ENCODE measurements at regions not wholly inside any gene's neighbourhood (a gene's known extent, or its start where the extent isn't known, plus 50 kb on each side); places are given as distances from the start of the nearest gene placed in this dataset.
"Not testable (repeated sequence)": the region's sequence is repeated elsewhere in the genome, so short reads cannot be mapped to it uniquely, and the experiment has no call there.

DNA sequence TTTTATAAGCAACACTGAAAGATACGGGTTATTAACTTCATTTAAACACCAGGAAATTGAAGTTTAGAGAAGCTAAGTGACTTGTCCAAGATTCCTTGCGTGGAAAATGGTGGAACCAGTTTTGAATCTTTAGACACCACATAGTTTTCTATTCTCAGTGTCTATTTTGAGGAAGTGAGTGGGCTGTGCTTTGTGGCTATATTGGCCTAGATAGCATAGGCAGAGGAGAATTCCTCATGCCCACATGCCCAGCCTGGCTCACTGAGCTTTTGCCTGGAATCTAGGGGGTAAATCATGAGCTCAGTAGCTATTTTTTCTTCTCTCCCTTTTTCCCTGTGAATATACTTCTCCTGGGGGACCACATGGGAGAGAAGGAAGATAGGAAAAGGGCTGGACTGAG lies 431.3 kb downstream of the HS3ST3B1 start:
- DNase-seq (ENCODE audit: low read depth), result no peak

DNA sequence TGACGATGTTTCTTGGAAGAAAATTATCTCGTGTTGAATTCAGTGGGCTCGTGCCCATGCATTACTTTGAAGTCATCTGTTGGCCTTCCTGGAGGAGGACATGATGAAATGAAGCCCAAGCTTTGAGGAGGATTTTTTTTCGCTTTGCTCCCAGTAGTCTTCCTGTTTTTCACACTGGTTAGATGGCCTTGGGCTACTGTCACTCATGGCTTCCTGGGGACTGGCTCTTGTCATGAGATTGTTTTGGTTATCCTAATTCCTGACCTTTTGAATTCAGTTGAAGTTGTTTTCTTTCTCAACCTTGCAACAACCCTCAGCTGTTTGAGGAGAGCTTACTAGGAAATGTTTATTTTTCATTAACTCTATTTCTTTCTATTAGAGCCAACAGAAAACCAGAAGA lies 430.7 kb downstream of the HS3ST3B1 start:
- no peak for DNase-seq (ENCODE audit: low read depth)

DNA sequence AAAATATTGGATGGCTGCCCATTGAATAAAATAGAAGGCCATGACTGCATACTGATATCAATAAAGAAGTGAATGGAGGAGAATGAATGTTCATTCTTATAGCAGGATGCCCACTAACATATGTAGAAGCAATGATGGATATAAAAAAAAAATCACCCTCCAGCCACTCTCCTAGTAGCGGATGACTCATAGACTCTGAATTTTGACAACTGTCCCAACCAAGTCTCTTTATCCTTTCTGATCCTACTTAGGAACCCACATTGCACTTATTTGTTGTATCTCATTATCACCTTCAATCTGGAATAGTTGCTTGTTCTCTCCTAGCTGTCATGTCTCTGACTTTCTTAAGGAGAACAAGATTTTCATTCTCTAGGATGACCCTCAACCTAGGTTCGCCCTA lies 429.9 kb downstream of the HS3ST3B1 start:
- no peak for DNase-seq (ENCODE audit: low read depth)

DNA sequence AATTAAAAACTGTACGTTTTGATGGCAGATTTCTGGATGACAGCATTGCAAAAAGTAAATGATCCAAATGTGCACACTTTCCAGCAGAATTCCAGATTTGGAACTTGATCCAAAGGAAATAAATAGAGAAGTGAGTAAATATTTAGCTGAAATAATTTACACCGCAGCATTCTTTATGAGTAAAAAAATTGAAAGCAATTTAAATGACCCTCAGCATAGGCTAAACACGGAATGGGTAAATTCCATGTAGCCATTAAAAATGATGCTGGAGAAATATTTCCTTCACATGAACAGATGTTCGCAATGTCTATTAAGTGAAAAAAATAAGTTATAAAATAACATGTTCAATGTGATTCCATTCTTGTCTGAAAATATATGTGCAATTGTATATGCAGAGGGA lies 424.8 kb downstream of the HS3ST3B1 start:
- no peak for DNase-seq (ENCODE audit: low read depth)

DNA sequence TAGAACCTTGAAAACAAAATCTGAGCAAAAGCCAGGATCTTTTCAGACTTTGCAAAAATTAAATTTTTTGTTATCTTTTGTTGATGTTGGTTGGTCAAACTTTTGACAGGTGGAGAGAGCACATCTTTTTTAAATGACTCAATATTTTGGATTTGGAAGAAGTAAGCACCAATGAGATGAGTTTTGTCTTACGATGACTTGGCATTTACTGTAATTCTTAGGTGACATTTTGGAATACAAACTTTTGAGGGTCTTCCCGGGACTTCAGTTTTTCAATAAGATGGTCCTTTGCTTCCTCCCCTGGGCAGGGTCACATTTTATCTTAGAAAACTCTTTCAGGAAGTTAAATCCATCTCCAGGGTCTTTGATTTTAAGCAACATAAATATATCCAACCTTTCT lies 423.9 kb downstream of the HS3ST3B1 start:
- DNase-seq (ENCODE audit: low read depth), result no peak

DNA sequence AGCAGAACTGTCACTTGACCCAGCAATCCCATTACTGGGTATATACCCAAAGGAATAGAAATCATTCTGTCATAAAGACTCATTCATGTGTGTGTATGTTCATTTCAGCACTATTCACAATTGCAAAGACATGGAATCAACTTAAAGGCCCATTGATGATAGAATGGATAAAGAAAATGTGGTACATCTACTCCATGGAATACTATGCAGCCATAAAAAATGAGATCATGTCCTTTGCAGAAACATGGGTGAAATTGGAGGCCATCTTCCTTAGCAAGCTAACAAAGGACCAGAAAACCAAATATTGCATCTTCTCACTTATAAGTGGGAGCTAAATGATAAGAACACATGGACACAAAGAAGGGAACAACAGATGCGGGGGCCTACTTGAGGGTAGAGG lies 422.5 kb downstream of the HS3ST3B1 start:
- not testable (repeated sequence) for DNase-seq (ENCODE audit: low read depth)

DNA sequence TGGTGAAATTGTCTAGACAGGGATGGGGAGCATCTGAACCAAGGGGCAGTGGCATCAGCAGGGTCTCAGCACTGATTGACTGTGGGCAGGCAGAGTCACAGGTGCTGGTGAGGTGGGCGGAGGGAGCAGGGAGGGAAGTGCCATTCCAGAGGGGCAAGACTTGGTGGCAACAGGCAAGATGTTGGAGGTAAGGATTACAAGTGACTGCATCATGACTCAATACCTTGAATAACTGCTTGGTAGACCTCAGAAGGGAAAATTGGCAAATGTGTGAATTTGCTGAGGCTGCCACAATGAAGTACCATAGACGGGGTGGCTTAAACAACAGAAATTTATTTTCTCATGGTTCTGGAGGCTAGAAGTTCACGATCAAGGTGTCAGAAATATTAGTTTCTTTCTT lies 419.1 kb downstream of the HS3ST3B1 start:
- DNase-seq (ENCODE audit: low read depth), result no peak

DNA sequence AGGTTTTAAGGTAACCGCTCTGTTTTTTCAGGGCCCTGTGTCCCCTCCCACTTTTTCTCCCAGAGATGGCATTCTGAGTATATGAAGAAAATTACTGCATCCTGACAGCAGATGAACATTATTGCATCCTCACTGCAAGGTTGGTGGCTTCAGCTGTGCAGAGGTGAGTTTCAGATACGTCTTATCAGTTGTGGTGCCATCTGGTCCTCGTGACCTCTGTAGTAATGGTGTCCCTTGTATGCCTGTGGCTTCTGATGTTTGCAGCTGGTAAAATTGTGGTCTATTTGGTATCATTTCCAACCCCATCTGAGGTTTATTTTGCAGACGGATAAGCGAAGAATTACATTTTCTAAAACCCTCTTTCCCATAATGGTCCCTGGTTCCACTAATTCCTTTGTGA lies 417.0 kb downstream of the HS3ST3B1 start:
- DNase-seq (ENCODE audit: low read depth), result no peak

DNA sequence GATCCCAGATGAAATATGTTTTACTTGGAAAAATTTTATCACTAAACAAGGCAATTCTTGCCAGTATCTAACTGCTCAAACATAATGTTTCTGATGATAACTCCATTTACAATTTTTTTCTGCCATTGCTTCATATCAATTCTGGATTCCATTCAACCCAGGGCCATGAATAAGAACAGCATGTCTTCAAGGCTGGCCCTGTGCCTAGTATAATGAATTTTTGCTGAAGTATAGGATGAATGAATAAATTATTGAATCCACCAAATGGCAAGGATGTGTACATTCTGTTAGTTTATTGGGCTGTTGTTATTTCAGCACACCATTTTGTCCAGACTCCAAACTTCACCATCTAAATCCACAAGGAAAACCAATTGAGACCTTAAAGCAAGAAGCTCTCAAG lies 414.7 kb downstream of the HS3ST3B1 start:
- no peak for DNase-seq (ENCODE audit: low read depth)

DNA sequence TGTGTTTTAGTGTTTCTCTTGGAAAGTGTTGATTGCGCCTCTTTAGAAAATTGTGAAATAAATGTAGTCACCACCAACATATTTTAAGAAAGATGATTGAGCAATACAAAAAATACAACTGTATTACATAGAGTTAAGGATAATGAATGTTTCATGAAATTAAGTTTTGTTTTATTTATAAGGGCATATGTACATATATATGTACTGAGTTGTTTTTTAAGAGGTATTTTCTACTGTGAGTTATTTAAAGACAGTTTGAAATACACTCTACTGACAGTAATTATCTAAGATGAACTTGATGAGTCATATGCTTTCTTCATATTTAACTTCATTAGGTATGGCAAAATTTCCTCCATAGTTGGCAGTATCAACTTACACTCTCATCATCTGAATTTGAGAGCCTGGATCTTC lies 411.7 kb downstream of the HS3ST3B1 start:
- no peak for DNase-seq (ENCODE audit: low read depth)

DNA sequence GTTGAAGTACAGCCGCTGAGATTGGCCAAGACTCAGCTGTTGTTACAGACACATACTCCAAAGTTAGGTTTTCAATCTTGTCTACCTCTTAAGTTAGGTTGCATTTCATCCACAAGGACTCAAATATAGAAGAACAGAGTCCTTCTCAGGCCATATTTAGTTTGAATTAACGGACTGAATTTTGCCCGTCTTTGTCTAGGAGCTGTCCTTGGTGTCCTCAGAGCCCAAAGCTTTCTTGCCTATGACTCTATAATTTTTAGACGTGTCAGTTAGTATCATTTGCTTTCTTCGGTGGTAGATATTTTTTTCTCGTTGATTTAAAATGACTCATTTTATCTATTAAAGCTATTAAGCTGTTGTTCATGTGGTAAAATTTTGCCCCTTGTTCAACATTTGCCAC lies 403.2 kb downstream of the HS3ST3B1 start:
- DNase-seq (ENCODE audit: low read depth), result no peak

DNA sequence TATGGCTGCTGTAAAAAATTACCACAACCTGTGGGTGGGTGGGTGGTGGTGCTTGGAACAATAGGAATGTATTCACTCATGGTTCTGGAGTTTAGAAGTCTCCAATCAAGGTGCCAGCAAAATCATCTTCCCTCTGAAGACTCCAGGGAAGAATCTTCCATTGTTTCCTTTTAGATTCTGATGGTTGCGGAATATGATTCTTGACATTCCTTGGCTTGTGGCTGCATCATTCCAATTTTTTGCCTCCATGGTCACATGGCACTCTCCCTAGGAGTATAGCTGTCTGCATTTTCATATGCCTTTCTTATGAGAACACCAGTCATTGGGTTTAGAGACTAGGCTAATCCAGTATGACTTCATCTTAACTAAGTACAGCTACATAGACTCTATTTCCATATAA lies 401.0 kb downstream of the HS3ST3B1 start:
- DNase-seq (ENCODE audit: low read depth), result no peak

DNA sequence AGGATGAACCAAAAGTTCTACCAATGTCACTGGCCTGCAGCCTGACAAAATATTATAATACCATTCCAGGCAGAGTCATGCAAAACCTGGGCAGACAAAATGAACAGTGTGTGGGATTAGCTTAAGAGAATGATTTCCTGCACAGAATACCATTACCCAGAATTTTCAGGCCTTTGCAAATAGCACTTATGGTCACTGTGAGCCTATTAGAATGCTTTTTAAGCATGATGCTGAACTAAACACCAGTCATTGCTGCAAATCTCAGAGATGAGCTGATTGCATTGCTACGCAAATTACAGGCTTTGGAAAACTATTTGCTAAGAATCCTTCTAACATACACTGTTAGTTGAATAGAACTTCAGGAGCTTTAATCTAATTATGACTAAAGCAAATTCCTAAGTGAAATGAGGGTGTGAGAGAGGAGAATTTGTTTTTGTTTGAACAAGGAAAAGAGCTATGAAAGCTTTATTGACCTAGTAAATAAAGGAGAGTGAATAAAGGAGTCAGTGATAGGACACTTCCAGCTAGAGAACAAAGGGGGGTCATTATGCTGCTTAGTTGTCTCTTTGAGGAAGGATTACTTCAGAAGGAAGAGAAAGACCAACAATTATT lies 398.8 kb downstream of the HS3ST3B1 start:
- no peak for DNase-seq (ENCODE audit: low read depth)

DNA sequence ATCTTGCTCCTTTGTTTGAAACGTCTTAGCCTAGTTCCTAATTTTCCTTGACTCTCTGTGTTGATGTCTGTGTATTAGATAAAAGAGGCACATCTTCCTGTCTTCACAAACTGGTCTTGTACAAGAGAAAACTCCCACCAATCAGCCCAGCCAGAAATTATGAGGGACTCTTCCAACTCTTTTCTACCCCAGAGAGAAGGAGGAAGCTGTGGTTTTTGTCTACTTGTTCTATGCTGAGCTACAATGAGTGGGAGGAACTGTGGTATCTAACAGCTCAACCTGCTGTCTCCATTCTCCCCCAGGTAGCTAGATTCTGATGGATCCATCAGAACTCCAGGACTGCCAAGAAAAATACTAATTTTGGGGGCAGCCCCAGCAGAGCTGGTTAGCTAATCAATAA lies 392.5 kb downstream of the HS3ST3B1 start:
- DNase-seq (ENCODE audit: low read depth), result no peak

DNA sequence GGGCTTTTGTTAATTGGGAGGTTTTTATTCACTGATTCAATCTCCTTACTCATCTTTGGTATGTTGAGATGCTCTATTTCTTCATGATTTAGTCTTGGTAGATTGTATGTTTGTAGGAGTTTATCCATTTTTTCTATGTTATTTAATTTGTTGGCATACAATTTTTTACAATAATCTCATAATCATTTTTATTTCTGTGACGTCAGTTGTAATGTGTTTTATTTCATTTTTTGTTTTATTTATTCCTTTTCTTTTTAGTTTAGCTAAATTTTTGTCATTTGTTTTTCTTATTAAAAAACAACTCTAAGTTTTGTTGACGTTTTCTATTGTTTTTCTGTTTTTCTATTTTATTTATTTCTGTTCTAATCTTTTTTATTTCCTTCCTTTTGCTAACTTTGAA lies 389.8 kb downstream of the HS3ST3B1 start:
- DNase-seq (ENCODE audit: low read depth), result no peak

DNA sequence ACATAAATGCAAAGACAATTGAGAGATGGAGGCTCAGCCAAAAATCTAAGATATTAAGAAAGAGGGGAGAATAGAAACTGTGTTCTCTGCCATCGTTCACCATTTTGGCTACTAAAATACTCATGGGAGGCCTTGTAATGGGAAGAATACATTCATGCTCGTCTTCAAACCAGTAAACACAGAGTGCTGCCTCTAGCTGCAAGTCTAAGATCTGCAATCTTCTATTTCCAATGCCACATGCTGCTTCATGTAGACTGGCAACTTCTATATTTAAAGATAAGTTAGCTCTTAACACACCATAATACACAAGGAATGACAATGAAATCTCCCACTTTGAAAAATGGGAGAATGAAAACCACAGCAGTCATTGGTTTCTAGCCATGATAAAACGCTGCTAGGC lies 387.3 kb downstream of the HS3ST3B1 start:
- DNase-seq (ENCODE audit: low read depth), result no peak

DNA sequence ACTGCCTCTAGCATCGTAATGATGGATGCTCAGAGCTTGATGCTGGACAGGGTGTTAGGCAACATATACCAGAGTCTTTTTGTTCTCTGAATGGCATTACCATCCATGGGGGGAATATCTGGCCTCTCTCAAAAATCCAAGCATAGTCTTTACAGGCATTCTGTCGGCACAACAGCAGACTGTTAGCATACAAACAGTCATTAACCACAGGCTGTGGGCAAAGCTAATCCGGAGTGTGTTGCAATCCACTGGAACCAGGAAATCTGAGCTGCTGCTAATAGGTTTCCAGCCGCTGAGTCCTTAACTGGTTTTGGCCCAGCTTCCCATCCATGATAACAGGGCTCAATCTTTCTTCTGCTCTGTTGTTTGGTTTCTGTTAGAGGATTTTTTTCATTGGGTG lies 371.9 kb downstream of the HS3ST3B1 start:
- peak; percentile 38 for DNase-seq (ENCODE audit: low read depth)

DNA sequence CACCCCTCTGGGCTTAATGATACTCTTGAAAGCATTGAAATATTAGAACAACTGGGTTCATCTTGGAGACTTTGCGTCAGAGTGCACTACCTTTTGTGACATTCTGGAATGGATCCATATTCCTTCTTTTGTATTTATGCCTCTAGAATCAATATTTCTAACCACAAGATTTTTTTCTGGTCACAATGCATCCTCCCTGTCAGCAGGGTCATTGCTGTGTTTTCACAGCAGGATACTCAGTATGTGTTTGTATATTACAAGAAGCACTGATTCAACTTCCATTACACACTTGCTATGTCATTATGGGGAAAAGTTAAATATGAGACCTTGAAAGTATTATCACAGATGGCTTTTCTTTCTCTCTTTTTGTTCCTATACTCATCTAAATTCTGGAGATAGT lies 370.0 kb downstream of the HS3ST3B1 start:
- no peak for DNase-seq (ENCODE audit: low read depth)

DNA sequence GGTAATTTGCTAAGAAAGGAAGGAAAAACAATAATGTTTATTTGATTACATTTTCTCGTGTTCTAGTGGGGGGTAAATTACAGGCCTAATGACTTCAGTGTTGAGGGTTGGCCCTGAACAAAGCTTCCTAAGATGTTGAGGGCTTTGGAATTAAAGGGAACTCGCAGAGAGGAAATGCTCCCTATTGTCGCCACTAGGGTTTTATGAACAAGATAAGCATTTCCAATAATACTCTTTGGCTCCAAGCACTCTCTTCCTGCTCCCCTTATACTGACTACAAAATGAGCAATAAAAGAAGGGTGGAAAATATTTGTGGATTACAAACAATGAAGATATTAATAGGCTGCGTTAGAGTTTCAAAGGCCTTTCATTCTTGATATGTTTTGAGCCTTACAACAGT lies 363.6 kb downstream of the HS3ST3B1 start:
- DNase-seq (ENCODE audit: low read depth), result no peak

DNA sequence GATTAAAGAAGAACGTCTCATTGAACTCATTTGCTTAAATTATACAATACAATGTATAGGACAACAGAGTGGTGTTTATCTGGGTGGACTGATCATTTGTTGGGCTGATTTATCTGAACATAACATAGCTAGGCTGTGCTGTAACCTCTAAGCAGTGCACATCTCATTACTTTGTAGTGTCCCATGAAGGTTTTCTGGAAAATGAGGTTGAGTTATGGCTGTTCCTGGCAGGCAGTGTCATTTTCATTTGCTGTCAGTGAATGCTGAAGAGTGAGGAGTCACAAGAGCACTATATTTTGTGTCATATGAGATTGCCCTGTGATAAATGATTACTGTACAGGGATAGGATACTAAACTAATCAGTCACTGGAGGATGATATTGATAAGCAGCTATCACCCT lies 340.2 kb downstream of the HS3ST3B1 start:
- DNase-seq (ENCODE audit: low read depth), result no peak

DNA sequence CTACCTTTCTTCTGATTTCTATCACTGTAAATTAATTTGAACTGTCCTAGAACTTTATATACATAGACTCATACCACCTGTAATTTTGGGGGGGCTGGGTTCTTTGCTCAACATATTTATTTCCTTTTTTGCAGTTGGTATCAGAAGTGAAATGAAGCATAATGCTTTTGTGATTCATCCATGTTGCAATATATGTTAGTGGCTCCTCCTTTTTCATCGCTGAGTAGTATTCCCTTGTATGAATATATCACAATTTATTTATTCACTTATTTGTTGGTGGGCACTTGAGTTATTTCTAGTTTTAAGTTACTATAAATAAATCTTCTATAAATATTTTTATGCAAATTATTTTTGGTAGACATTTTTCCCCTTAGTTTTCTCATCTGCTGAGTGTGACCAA lies 336.4 kb downstream of the HS3ST3B1 start:
- DNase-seq (ENCODE audit: low read depth), result no peak

DNA sequence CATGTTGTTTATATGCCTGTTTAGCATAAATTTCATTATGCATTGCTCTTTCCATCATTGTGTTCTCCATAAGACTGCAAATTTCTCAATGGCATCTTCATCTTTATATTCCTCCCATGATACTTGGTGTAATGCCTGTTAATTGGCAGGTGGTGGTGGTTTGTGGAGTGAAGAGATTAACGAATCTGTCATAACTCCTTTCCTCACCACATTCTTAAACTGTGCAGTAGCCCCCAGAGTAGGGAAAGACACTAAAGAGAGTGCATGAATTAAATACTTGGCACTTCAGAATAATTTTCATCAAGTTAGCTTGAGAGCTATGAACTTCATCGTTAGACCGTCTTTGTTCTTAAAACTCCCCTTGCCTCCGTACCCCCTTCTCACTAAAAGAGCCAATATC lies 329.7 kb downstream of the HS3ST3B1 start:
- DNase-seq (ENCODE audit: low read depth), result no peak

DNA sequence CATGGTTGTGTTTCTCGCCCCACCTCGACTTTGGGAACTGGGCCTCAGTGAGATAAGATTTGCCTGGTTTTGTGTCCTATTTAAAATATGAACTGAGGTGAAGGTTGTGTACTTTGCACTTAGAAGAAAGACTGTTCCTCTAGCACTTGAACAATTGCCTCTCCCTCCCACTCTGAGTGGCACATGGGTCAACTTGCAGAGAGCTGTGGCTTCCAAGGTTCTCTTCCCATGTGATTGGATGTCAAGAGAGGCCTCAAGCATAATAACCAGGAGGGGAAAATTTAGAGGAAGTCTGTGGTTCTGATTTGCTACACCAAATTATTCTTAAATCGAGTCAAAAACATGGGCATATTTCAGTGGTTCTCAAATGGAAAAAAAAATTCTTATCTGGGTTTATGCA lies 329.2 kb downstream of the HS3ST3B1 start:
- DNase-seq (ENCODE audit: low read depth), result no peak

DNA sequence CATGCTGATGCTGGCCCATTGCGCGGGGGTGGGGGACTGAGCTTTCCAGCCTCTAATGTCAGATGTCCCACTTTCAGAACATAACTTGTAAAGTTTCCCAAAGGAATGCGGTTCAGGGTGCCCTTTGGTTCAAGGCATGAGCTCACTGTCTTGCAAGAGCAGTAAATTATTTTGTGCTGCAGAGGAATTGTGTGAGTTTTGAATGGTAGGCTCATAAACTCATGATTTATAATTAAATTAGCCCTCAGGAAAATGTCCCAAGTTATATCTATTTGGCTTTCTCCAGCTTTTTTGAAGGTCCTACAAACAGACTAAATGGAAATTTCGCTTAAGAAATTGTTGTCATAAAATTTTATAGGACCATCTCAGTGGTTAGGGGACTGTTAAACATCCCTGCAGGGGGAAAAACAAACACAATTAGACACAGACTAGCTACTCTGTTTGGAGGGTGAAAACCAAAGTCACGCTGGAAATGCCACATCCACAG lies 321.8 kb downstream of the HS3ST3B1 start:
- DNase-seq (ENCODE audit: low read depth), result peak; percentile 56
